Mammary epithelial cell (primary cell): ENCODE measurements at regions not wholly inside any gene's neighbourhood (a gene's known extent, or its start where the extent isn't known, plus 50 kb on each side); places are given as distances from the start of the nearest gene placed in this dataset.

ENCODE experiments used
- EZH2 ChIP-seq: IDR thresholded peaks from 2 replicates; pipeline ENCODE4 v1.6.1; 2012; ENCODE audit warnings: low read length, inconsistent platforms, borderline replicate concordance
- TF ChIP-seq, protein P1 (sequence below), 2 donors: IDR thresholded peaks in 1 of 2; conservative IDR thresholded peaks in 1 of 2; 2 replicates each; pipeline ENCODE4 v1.5.1; 2011 to 2012; ENCODE audit warnings: inconsistent platforms in 2 of 2, low read length in 2 of 2, mild to moderate bottlenecking in 2 of 2, control low read depth in 1 of 2, low read depth in 1 of 2; ENCODE audit not compliant: insufficient read depth in 1 of 2; ENCODE audit errors: extremely low read depth in 1 of 2

- TF ChIP-seq, protein P1, sequence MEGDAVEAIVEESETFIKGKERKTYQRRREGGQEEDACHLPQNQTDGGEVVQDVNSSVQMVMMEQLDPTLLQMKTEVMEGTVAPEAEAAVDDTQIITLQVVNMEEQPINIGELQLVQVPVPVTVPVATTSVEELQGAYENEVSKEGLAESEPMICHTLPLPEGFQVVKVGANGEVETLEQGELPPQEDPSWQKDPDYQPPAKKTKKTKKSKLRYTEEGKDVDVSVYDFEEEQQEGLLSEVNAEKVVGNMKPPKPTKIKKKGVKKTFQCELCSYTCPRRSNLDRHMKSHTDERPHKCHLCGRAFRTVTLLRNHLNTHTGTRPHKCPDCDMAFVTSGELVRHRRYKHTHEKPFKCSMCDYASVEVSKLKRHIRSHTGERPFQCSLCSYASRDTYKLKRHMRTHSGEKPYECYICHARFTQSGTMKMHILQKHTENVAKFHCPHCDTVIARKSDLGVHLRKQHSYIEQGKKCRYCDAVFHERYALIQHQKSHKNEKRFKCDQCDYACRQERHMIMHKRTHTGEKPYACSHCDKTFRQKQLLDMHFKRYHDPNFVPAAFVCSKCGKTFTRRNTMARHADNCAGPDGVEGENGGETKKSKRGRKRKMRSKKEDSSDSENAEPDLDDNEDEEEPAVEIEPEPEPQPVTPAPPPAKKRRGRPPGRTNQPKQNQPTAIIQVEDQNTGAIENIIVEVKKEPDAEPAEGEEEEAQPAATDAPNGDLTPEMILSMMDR (conservative IDR thresholded peaks at IDR 0.05 in 1 of 2, IDR thresholded peaks at IDR 0.05 in 1 of 2; ENCODE audit: extremely low read depth in 1 of 2, insufficient read depth in 1 of 2, low read depth in 1 of 2, low read length in 2 of 2), result no peak
- no peak for TF ChIP-seq EZH2
Measured at GRCh38 chr7:23909426-23909825, 199.4 kb downstream of the STK31 start.
